ENCODE measurements at regions not wholly inside any gene's neighbourhood (a gene's known extent, or its start where the extent isn't known, plus 50 kb on each side); places are given as distances from the start of the nearest gene placed in this dataset.

DNA sequence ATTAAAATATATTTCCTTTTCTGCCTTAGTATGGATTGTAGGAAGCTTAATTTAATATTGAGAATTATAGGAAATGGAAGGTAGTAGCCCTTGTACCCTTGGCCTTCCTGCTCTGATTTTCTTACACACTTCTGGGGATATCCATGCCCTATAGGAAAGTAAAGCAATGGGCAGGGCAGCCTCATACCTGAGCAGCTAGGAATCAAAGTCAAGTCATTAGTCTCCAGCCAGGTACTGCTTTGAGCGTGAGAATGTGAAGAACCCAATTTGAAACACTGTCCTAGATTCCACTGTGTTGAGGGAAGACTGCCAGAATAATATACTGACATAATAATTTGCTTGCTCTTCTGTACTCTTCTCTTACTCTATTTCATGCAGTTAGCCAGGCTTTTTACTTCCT is 51.0 kb upstream of the L3MBTL3 start:
- DNase-seq (ENCODE audit: low read depth) = no peak

DNA sequence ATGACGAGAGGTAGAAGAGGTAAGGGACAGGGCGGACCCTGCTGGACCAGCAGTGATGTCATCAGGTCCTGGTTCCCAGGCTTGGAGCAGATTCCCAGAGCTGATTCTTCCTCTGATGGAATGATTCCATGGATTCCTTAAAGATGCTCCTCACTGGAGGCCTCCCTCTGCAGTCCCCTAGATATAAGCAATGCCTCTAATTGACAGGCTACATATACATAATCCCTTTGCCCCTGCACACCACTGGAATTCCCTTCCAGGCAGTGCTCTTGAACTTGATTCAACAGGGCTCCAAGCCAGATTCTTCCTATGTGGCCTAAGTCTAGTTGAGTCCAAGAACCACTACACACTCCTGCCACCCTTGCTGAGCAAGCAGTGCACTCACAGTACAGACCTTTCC is 52.3 kb upstream of the L3MBTL3 start:
- no peak for DNase-seq (ENCODE audit: low read depth)

DNA sequence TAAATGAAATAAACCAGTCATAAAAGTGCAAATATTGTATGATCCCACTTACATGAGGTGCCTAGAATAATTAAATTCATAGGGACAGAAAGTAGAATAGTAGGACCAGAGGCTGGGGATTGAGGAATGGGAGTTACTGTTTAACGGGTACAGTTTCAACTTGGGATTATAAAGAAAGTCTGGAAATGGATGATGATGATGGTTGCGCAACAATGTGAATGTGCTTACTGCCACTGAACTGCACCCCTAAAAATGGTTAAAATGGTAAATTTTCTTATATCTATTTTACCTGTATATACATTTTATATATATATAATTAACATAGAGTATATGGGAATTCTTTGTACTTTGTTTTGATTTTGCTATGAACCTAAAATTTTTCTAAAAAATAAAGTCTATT is 53.3 kb upstream of the L3MBTL3 start:
- no peak for DNase-seq (ENCODE audit: low read depth)

DNA sequence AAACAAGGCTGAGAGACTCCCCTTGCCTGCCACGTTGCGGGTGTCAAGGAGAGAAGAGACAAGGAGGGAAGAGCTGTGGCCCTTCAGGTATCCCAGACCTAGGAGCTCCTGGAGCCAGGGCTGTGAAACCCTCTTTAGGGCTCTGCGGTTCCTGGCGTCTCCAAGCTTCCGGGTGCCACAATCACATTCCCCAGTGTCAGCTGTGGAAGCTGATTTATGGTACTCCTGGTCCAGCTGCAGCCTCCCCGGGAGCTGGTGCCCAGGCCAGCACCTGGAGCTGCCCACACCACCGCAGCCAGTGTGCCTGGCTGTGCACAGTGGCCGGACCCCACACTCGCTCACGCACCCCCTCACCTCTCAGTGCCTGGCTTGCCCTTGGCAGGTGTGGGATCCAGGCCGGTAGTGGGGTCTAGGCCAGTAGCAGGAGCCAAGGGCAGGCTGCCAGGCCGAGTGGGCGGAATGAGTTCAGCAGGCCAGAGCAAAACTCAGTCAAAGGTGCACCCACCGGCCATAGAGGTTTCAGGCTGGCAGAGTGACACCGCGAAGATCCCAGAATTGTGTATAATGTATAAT is 58.9 kb upstream of the L3MBTL3 start:
- DNase-seq (ENCODE audit: low read depth) = no peak

DNA sequence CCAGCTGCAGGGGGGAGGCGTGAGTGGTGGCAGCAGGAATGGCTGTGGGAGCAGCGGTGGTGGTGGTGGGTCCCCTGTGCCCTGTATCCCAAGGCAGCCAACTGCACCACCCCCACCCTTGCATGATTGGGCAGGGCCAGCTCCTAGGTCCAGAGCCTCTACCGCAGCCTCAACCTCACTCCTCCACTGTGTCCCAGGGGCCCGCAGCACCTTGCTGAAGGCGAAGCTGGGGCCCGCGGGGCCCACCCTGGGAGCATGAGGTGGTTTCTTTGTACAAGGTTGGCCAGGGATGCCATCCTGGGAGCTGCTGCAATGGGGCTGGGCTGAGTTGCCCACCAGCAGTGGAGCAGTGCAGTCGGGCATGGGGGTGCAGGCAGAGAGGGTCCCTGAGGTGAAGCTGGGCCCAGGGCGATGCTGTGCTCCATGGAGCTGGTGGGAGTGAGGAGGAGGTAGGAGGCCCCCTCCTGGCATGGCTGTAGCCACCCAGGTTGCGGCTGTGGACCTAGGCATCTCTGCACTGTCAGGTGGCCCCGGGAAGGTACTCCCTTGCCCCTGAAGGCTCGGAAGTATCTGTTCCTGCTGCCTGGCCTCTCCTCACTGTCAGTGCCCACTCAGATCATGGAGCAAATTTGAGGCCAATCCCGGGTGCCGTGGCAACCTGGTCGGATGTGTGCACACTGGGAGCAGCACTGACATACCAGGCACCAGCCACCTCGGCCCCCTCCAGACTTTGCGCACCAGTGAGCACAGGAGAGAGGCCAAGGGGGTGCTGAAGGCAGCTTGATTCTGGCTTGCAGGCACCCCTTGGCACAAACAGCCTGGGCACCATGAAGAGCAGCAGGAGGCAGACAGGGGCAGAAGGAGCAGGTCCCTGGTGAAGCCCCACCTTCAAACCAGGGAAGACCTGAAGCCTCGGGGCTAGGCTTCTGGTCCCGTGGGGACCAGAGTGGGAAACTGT is 60.2 kb upstream of the L3MBTL3 start:
- no peak for DNase-seq (ENCODE audit: low read depth)

DNA sequence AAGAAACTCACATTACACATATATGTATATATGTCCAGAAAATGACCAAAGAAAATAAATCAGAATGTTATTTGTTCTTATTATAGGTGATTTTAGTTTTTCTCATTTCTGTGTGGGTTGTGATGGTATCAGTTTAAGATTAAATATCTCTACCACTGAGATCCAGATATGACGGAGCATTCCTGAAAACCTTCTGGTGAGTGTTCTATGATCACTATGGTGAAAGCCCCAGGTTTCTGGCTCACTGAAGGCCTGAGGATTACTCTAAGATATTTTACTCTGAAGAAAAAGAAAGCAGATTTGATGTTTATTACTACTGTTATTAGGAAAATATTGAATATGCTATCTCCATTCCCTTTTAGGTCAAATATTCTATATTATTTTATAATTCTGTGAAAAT is 62.8 kb upstream of the L3MBTL3 start:
- no peak for DNase-seq (ENCODE audit: low read depth)

DNA sequence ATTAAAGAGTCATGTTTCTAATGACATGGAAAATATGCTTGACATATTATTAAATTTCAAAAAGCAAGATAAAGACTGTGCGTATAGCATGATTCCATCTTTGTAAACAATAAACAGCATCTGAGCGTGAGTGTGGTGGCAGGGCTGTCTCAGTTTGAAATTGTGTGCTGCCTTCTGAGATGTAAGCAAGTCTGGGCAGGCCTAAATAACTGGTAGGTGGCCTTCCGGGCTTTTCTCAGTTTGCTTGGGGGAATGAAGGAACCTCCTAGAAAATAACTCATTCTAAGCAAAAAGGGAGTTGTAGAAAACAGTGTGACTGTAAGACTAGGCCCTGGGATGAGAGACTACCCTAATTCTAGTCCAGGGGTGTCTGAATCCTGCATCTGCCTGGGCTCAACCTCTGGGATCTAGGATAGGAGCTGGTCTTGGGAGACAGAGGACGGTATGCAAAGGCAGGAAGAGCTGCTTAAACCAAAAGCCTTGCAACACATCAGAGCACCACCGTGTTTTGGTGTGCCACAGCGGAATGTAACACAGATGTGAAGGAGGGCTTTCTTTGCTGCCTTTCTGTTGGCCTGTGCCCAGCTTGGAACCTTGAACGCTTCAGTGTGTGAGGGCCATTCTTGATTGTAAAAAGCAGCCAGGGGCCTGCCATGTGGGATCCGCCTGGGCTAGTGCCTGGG is 63.5 kb upstream of the L3MBTL3 start:
- DNase-seq (ENCODE audit: low read depth) = no peak

DNA sequence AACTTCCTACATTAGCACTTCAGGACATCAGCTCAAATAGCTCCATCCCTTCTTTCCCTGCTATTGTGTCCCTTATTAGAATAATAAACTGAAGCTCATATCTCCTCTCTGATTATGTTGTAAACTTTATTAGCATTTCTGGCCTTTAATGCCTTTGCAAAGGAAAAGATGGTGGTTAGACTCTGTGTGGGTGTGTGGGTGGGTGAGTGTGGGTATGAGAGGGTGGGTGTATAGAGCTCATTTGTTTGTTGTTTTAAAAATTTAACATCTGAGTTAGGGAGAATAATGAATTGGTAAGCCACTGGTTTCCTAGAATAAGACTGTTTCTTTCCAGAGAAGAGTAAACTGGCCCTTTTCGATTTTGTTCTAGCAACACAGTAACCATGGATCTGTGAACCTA is 70.6 kb upstream of the L3MBTL3 start:
- DNase-seq (ENCODE audit: low read depth) = no peak

DNA sequence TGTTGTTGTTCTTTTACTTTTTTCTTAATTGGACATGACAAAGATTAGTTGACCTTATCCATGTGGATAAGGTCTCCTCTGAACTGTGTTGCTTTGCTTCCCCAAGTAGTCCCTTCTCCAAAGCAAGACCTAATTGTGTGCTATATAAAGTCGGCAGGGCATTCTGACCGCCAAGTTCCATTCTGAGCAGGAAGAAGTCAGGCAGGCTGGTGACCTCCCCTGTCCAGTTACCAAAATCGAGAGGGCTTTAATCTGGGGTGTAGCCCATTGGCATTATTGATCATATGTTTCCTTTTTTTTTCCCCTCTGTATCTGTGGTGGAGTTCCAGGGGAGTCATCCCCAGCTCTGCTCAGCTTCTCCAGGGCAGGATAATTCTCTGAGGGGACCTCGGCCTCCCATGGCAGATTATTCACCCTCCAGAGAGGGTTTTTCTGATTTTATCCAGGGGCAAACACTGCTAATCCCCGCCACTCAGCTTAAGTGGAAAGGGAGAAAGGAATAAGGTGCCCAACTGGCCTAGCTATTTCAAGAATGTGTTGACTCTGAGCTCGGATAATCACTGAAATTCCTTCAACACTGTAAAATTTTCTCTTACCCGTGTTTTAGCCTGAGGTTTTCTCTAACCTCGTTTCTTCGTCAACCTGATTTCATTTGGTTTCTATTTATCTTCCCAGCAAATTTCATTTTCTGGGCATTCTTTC is 71.8 kb upstream of the L3MBTL3 start:
- DNase-seq (ENCODE audit: low read depth) = no peak

DNA sequence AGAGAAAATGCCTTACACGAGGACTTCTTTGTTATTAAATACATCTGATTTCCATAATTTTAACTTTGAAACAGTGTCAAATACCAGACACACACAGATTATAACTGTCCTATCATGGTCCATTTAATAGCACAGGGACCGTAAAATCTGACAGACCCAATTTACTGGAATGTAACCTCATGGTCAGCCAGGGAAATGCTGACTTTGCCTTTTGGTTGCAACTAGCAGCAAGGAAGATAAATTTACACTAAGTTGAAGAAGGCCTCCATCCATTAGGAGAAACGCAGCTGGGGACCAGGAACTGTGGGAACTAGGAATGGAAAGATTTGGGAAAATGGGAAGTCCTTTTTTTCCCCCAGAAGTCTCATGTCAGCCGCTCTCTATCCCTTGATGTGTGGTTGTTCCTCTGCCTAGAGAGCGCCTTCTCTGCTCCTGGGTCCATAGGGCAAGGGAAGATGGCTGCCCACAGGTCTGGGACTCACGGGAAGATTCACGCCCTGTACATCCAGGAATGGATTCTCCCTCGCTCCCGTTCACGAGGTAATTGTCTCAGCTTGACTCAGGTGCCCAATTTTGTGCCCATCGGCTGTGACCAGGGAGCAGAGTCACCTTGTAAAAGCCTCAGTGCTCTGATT is 74.6 kb upstream of the L3MBTL3 start:
- DNase-seq (ENCODE audit: low read depth) = no peak

DNA sequence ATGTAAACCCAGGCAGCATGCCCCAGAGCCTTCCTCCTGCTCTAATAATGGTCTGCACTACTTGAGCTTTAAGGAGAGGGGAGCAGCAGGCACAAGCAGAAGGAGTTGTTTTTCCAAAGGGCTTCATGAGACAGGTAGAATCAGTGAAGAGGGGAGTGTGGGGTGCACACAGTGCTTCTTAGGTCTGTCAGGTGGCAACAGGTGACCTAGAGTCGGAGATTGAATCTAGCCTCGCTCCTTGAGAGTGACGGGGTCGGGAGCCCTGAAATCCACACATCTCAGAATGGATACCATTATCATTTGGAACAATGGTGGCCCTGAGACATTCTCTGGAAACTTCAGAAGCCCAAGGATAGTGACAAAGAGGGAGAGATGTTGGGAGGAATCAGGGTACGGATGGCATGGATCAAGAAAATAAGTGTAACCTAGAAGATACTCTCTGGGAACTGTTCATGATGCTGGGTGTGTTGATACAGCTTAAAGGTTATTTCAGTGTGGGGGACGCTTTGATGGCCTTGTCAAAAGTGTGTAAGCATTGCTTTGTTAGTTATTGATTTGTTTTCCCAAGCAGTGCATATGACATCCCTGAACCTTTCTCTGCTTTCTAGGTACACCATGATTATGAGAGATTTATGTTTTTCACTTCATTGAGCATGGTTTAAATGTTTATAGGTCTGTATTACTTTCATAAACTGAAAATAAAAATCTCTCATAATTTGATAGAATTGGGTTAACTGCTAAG is 77.8 kb upstream of the L3MBTL3 start:
- no peak for DNase-seq (ENCODE audit: low read depth)

DNA sequence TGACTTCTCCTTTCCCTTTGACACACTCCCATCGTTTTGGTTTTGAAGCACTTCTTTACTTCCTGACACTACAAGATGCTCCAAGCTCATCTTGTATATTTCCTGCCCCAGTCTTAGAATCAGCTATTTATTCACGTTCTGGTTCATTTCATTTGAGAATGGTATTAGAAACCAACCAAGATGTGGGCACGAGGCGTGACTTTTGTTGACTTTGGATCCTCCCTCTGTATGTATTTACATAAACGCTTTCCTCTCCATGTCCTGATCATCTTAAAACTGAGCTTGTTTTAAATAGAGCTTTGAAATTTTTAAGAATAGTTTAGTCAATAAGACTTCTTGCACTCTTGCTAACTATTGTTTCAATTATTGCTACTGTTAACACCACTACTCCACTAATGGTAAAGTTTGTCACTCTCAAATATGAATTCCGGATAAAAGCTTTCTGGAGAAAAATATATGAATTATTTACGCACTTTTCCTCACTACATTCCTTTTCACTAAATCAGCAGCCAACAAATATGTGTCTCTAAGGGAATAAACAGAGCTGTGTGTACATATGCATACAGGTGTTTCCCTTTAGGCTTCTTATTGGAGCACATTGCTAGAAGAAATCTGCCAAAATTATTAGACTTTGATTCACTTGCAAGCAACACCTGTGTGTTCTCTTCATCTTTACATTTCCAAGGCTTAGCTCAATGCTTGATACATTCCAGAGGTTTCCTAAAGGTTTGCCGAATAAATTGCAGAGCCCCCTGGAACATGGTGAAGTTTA is 77.3 kb upstream of the TMEM244 start:
- no peak for DNase-seq (ENCODE audit: low read depth)

DNA sequence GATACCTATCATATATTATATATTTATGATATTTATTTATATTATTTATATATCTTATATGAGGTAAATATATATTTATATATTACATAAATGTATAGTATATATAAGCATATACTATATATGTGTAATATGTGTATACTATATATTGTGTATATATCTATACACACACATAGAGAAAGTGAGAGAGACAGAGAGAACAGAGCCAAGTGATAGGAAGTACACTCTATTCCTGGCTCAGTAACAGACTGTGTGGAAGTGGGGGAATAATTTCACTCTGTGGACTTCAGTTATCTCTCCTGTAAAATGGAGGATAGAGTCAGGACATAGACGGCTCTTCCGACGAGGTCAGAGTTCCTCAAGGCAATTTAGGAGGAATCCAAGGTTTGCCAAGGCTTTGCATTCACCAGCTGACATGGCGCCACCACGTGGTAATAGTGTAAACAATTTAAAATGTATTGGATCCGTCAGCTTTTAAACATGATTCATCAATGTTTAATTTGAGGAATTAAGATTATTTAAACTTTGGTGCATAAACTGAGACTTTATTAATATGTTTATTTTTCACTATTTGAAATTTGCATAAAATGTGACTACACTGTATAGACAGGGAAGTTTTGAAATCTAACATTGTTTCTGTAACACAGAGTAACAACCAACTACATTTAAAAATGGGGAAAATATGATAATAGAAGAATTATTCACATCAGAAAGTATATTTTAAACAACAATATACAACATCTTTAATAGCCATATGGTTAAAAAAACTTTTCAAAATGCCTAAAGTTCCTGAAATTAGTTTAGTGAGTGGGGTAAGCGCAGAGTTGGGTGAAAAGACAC is 75.4 kb upstream of the TMEM244 start:
- DNase-seq (ENCODE audit: low read depth) = peak; percentile 14

DNA sequence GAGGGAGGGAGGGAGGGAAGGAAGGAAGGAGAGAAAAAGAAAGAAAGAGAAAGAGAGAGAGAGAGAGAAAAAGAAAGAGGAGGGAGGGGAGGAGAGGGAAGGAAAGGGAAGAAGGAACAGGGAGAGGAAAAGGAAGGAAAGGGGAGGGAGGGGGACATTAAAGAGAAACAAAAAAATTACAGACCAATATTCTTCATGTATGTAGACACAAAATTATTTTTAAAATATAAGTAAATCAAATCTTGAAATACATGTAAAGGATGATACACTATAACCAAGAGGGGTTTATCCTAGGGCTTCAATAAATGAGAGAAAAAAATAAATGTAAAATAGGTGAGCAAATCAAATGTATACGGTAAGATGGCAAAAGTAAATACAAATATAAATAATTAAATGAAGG is 71.2 kb upstream of the TMEM244 start:
- no peak for DNase-seq (ENCODE audit: low read depth)

DNA sequence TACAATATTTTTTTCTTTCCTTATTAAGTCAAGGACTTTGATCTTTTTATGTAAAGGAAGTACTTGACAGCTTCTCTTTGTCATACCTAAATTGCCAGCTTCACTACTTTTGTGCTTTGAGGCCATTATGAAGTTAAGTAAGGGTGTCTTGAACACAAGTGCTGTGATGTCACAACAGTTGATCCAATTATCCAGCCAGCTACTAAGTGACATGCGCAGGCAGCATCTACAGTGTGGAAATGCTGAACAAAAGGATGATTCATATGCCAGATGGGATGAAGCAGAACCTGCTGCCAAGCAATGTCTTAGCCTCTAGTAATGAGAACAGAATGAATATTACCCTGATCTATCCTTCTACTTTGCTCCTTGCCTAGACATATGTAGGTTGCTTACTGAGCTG is 68.3 kb upstream of the TMEM244 start:
- no peak for DNase-seq (ENCODE audit: low read depth)

DNA sequence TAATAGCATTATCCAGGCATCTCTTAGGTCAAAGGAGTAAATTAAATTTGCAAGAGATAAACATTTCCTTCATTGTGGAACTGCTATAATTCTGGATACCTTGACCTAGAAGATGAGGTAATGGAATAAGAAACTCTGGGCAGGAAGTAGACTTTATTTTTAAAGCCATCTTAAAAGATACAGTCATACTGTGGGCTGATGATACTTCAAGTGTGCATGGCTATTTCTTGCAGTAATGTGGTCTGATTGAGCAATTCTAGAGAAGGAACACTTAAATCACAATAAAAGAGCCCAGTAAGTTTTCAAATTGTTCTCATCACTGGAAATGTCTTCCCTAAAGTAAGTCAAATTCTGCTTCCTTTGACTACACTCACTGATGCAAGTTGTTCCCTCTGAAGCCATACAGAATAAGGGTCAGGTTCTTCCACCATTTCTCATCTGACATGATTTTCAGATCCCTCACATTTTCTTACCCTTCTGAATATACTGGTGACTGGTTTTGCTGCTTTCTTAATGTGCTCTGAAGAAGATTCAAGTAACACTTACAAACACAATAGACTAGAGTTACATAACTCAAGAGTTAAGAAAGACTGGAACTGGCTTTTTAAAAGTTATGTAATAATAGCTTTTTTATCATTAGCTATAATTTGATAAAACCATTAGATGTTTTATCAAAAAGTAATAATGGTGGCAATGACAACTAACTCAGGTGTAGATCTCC is 62.6 kb upstream of the TMEM244 start:
- no peak for DNase-seq (ENCODE audit: low read depth)

DNA sequence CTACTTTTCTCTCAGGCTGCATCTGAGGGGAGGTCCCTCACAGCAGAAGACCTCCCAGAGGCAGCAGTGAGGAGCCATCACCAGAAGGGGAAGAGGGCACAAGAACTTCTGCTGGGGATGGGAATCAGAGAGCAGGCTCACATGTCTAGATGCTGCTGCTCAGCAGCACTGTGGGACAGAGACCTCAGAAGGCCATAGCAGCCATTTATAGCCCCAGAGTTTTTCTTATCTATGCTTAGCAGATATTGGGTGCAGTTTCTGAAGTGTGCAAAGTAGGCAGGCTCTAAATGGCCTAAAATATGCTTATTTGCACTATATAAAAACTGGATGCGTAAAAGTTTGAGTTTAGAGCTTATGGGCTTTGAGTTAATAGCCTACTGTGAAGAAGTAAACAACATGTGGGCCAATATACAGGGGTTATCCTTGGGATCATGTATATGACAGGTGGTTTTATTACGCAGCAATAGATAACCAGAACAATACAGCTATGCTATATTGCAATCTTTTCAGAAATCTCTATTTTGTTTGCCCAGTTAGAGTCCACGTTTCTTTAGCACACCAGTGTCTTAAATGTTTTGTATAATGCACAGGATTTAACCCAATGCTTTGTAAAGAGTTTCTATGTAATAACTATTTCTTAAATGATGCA is 60.2 kb upstream of the TMEM244 start:
- no peak for DNase-seq (ENCODE audit: low read depth)

DNA sequence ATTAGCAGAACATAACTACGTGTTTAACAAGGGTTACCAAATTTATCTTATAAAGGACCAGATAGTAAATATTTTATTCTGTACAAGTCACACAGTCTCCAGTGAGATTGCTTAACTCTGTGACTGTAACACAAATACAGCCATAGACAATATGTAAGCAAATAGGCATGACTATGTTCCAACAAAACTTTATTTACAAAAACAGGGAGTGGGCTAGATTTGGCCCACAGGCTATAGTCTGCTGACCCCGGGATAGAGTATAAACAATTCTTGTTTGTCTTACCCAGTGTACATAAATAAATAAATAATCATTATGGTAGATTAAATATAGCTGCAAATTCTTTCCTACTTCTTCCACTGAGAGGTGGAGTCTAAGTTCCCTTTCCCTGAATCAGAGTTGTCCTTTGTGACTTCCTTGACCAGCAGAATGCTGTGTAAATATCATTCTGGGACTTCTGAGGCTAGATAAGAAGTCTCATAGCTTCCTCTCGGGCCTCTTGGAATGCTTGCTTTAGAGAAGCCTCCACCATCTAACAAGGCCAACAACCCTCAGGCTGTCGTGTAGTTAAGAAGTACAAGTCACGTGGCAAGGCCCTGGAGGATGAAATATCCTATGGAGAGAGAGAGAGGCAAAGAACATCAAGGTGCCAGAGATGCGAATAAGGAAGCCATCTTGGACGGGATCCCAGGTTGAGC is 59.1 kb upstream of the TMEM244 start:
- DNase-seq (ENCODE audit: low read depth) = no peak

All from T follicular helper cell (primary cell).